Panc1 (cell line): ENCODE measurements at regions not wholly inside any gene's neighbourhood (a gene's known extent, or its start where the extent isn't known, plus 50 kb on each side); places are given as distances from the start of the nearest gene placed in this dataset.

Experiments
- ATAC-seq: fragments of 200-7000 bp; cut with Tn5 transposase; 2 replicates; pipeline ENCODE4 v1.9.1; 2020; ENCODE audit warnings: mild to moderate bottlenecking, moderate library complexity
- BruUV-seq: library from RNA; stranded (reverse); fragments of 400-500 nt; replicated peaks from 2 replicates; lab custom pipeline; 2021; lab: Mats Ljungman, UMichigan
- CTCF ChIA-PET: fragments of 300-600 bp; sonication (Branson Sonifier 250); formaldehyde crosslinking; loops from one replicate; lab custom pipeline; 2022; ENCODE audit warnings: antibody characterized with exemption; lab: Charles Lee
- POLR2A ChIA-PET: fragments of 300-600 bp; sonication (Branson Sonifier 250); formaldehyde crosslinking; loops from one replicate; lab custom pipeline; 2022; ENCODE audit warnings: antibody characterized with exemption; lab: Charles Lee
- DNase-seq: peaks from one replicate; pipeline ENCODE4 v3.0.0-alpha.2; 2010; ENCODE audit warnings: low read depth, low spot score
- H3K27ac ChIP-seq: 2 replicates; pipeline ENCODE4 v1.5.1; 2011; ENCODE audit warnings: mild to moderate bottlenecking, low read length, inconsistent platforms
- H3K27me3 ChIP-seq: fragments of 200-500 bp; sonication (Bioruptor generic); 2 replicates; pipeline ENCODE4 v1.6.0; 2014; ENCODE audit warnings: low read length, inconsistent platforms; ENCODE audit not compliant: control insufficient read depth, insufficient read depth
- H3K36me3 ChIP-seq: fragments of 200-500 bp; sonication (Bioruptor generic); 2 replicates; pipeline ENCODE4 v1.5.1; 2014; ENCODE audit warnings: inconsistent platforms, mild to moderate bottlenecking, low read length, moderate library complexity; ENCODE audit not compliant: control insufficient read depth, insufficient read depth
- H3K4me1 ChIP-seq: 2 replicates; pipeline ENCODE4 v1.5.1; 2011; ENCODE audit warnings: inconsistent platforms, mild to moderate bottlenecking, low read length, moderate library complexity; ENCODE audit not compliant: control insufficient read depth, insufficient read depth
- H3K4me3 ChIP-seq, 2 experiments: 2 replicates each; pipeline ENCODE4 v1.5.1; 2011 to 2012; ENCODE audit warnings: low read depth in 2 of 2, low read length in 2 of 2, mild to moderate bottlenecking in 2 of 2, inconsistent platforms in 1 of 2, moderate library complexity in 1 of 2
- H3K9me3 ChIP-seq: fragments of 200-500 bp; sonication (Bioruptor generic); 2 replicates; pipeline ENCODE4 v1.5.1; 2014; ENCODE audit warnings: low read depth, mild to moderate bottlenecking, inconsistent platforms, low read length, moderate library complexity; ENCODE audit not compliant: control insufficient read depth, insufficient read depth
- CTCF ChIP-seq: fragments of 450-650 bp; IDR thresholded peaks from 2 replicates; pipeline ENCODE4 v1.5.1; 2017; ENCODE audit warnings: mild to moderate bottlenecking
- POLR2AphosphoS5 ChIP-seq: IDR thresholded peaks from 2 replicates; pipeline ENCODE4 v1.6.1; 2012; ENCODE audit warnings: mild to moderate bottlenecking, low read depth, low read length, moderate library complexity
- REST ChIP-seq, 2 experiments: IDR thresholded peaks; 2 replicates each; pipeline ENCODE4 v1.6.1; 2011 to 2012; ENCODE audit warnings: low read depth in 2 of 2, control low read depth in 1 of 2, low read length in 1 of 2, mild to moderate bottlenecking in 1 of 2, moderate library complexity in 1 of 2; ENCODE audit not compliant: insufficient read depth in 1 of 2
- SIN3A ChIP-seq: IDR thresholded peaks from 2 replicates; pipeline ENCODE4 v1.6.1; 2012; ENCODE audit warnings: low read depth, mild to moderate bottlenecking, low read length, moderate library complexity, borderline replicate concordance; ENCODE audit not compliant: insufficient read depth
- TCF7L2 ChIP-seq: IDR thresholded peaks from 2 replicates; pipeline ENCODE4 v1.6.1; 2011; ENCODE audit warnings: mild to moderate bottlenecking, low read depth, low read length, inconsistent platforms
- in situ Hi-C: cut with HindIII; loops from 2 replicates; pipeline ENCODE4 v1.10.0; 2016; ENCODE audit warnings: low sequenced_read_pairs, low pct_unique_long_range_greater_than_20kb
- intact Hi-C: fragments of 100-400 bp; cut with micrococcal nuclease; formaldehyde crosslinking; loops from one replicate; pipeline ENCODE4 v1.10.0; 2022; ENCODE audit not compliant: unreplicated experiment

GRCh38 chr1:182303778-182304177 is 87.8 kb downstream of the GLUL start:
- CTCF ChIA-PET = no interaction called here
- Histone ChIP-seq H3K27ac (no peak overlapping the region), H3K9me3 (no peaks in the 10 kb centered on the region), H3K36me3 (no peaks in the 10 kb centered on the region), H3K4me1 (no peaks in the 10 kb centered on the region), H3K4me3 (no peak overlapping the region), H3K27me3 (no peaks in the 10 kb centered on the region; the same call in 1 of the 2 replicates)
- intact Hi-C loops = no loop called here
- no peak for DNase-seq
- no TSS peak for BruUV-seq
- POLR2A ChIA-PET = no interaction called here
- in situ Hi-C loops = no loop called here
- ATAC-seq = no peak
- no peak for TF ChIP-seq CTCF
- TF ChIP-seq SIN3A = no peak
- TF ChIP-seq POLR2AphosphoS5 = no peak
- TF ChIP-seq REST (IDR thresholded peaks at IDR 0.05; ENCODE audit: insufficient read depth in 1 of 2, low read depth in 2 of 2, low read length in 1 of 2) = no peak
- no peak for TF ChIP-seq TCF7L2

GRCh38 chr1:182301467-182302198 is 90.0 kb downstream of the GLUL start:
- Histone ChIP-seq H3K27ac (no peak overlapping the region), H3K4me3 (no peak overlapping the region), H3K4me1 (no peaks in the 10 kb centered on the region), H3K9me3 (no peaks in the 10 kb centered on the region), H3K27me3 (no peaks in the 10 kb centered on the region; the same call in 1 of the 2 replicates), H3K36me3 (no peaks in the 10 kb centered on the region)
- TF ChIP-seq POLR2AphosphoS5 = no peak
- no peak for TF ChIP-seq SIN3A
- TF ChIP-seq CTCF = no peak
- TF ChIP-seq TCF7L2 = no peak
- TF ChIP-seq REST (IDR thresholded peaks at IDR 0.05; ENCODE audit: insufficient read depth in 1 of 2, low read depth in 2 of 2, low read length in 1 of 2) = no peak
- DNase-seq (no peak), ATAC-seq (no peak)
- BruUV-seq = no TSS peak
- in situ Hi-C loops (no loop called here), intact Hi-C loops (no loop called here)
- ChIA-PET POLR2A (no interaction called here), CTCF (no interaction called here)
